ENCODE measurements at regions not wholly inside any gene's neighbourhood (a gene's known extent, or its start where the extent isn't known, plus 50 kb on each side); places are given as distances from the start of the nearest gene placed in this dataset.

- no peak for DNase-seq (ENCODE audit: extremely low read depth, low read depth)
- H3K4me3 ChIP-seq (replicated peaks; ENCODE audit: low read depth, low read length), result no peak overlapping the region
- no peak for TF ChIP-seq CTCF (IDR thresholded peaks at IDR 0.05; ENCODE audit: low read depth, low read length, missing control alignments)
Observed at GRCh38 chr5:44506561-44506960, 117.3 kb upstream of the FGF10 start.

GRCh38 chr5:44499381-44499780 is 110.2 kb upstream of the FGF10 start:
- H3K4me3 ChIP-seq (replicated peaks; ENCODE audit: low read depth, low read length), result no peak overlapping the region
- no peak for TF ChIP-seq CTCF (IDR thresholded peaks at IDR 0.05; ENCODE audit: low read depth, low read length, missing control alignments)
- DNase-seq (ENCODE audit: extremely low read depth, low read depth), result no peak

- DNase-seq (ENCODE audit: extremely low read depth, low read depth), result no peak
- no peak for TF ChIP-seq CTCF (IDR thresholded peaks at IDR 0.05; ENCODE audit: low read depth, low read length, missing control alignments)
Observed at GRCh38 chr5:44497606-44498005, 108.4 kb upstream of the FGF10 start.

GRCh38 chr5:44495280-44495679 is 106.1 kb upstream of the FGF10 start:
- no peak for TF ChIP-seq CTCF (IDR thresholded peaks at IDR 0.05; ENCODE audit: low read depth, low read length, missing control alignments)
- no peak overlapping the region for H3K4me3 ChIP-seq (replicated peaks; ENCODE audit: low read depth, low read length)
- DNase-seq (ENCODE audit: extremely low read depth, low read depth), result no peak

More at GRCh38 chr5:44497606-44498005, 108.4 kb upstream of the FGF10 start:
- no peak overlapping the region for H3K4me3 ChIP-seq (replicated peaks; ENCODE audit: low read depth, low read length)

GRCh38 chr5:44489759-44490158 is 100.5 kb upstream of the FGF10 start:
- TF ChIP-seq CTCF (IDR thresholded peaks at IDR 0.05; ENCODE audit: low read depth, low read length, missing control alignments), result no peak
- no peak overlapping the region for H3K4me3 ChIP-seq (replicated peaks; ENCODE audit: low read depth, low read length)
- DNase-seq (ENCODE audit: extremely low read depth, low read depth), result no peak

- H3K4me3 ChIP-seq (replicated peaks; ENCODE audit: low read depth, low read length), result no peak overlapping the region
- no peak for TF ChIP-seq CTCF (IDR thresholded peaks at IDR 0.05; ENCODE audit: low read depth, low read length, missing control alignments)
- DNase-seq (ENCODE audit: extremely low read depth, low read depth), result no peak
Observed at GRCh38 chr5:44486591-44486990, 97.4 kb upstream of the FGF10 start.

GRCh38 chr5:44454002-44454401 is 64.8 kb upstream of the FGF10 start:
- TF ChIP-seq CTCF (IDR thresholded peaks at IDR 0.05; ENCODE audit: low read depth, low read length, missing control alignments), result no peak
- no peak overlapping the region for H3K4me3 ChIP-seq (replicated peaks; ENCODE audit: low read depth, low read length)
- no peak for DNase-seq (ENCODE audit: extremely low read depth, low read depth)
